Activated T-helper 9 cell treated with anti-CD3 and anti-CD28 coated beads, Interleukin-2, amount 50 U/mL, for 16 hours (primary cell): ENCODE measurements at regions not wholly inside any gene's neighbourhood (a gene's known extent, or its start where the extent isn't known, plus 50 kb on each side); places are given as distances from the start of the nearest gene placed in this dataset.
"Not testable (repeated sequence)": the region's sequence is repeated elsewhere in the genome, so short reads cannot be mapped to it uniquely, and the experiment has no call there.

Experiments used
- DNase-seq: peaks from one replicate; pipeline ENCODE4 v3.0.0-alpha.2; 2020; ENCODE audit warnings: low read depth

DNA sequence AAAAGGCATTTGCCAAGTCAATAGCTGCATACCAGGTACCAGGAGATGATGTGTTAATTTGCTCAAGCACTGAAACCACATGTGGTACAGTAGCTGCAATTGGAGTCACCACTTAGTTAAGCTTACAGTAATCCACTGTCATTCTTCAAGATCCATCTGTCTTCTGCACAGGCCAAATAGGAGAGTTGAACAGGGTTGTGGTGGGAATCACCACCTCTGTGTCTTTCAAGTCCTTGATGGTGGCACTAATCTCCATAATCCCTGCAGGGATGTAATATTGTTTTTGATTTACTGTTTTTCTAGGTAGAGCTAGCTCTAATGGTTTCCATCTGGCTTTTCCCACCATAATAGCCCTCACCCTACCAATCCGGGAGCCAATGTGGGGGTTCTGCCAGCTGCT lies 91.9 kb downstream of the FCRL5 start:
- DNase-seq, result no peak

DNA sequence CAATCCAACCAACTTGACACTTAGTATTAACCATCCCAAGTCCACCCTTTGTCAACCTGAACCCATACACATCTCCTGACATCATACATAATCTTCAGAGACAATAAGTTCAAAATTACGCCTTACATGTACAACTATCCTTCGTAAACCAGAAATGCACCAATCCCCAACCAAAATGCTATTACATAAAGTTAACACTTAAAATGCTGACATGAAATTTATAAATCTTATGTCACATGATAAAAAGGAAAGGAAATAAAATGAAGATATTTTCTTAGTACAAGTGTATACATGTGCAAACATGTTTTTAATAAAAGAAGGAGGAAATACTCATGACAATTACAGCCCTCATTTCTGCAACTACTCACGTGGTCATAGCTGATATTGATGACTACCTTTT lies 95.0 kb downstream of the FCRL5 start:
- no peak for DNase-seq

DNA sequence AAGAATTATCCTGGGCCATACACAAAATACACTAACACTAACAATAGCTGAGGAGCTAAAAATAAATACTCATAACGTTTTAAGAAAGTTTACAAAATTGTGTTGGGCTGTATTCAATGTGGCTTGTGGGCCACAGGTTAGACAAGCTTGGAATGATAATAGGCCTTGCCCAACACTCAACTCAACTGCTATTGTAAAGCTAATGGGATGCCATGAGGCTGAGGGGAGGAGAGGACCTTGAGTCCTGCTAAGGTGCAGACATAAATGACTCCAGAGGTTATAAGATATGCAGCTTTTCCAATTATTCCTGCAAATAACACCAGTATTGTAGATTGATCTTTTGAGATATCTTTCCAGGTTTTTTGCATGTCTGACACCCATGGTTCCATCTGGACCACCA lies 97.0 kb downstream of the FCRL5 start:
- no peak for DNase-seq

DNA sequence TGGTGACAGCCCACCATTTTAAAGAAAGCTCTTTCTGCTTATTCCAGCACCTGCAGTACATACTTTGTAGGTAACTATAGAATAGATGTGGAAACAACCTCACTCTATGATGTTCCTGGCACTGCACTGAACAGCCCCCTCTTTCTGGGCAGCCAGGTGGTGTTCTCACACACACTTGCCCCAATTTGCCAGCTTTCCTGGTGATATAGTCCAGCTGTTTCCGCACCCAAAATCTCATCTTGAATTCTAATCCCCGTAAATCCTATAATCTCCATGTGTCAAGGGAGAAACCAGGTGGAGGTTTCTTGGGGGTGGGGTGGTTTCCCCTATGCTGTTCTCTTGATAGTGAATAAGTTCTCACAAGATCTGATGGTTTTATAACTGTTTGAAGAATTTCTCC lies 102.2 kb downstream of the FCRL5 start:
- DNase-seq, result no peak

DNA sequence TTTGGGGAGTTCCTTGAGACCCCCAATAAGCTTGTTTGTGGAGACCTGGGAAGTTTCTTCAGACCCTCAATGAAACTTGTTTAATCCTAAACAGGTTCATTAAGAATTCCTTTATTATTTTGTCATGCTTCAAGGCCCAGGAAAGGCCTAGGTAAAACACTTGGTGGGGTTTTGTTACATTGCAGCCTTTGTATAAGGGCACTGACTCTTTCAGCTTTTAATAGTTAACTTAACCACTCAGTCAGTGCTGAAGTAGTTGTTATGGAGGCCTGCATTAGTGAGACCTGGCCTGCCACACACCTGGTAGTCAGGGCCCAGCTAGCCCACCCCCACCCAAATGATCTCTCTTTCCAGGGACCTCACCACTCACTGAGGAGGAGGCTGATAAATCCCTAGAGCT lies 103.7 kb downstream of the FCRL5 start:
- DNase-seq, result no peak

DNA sequence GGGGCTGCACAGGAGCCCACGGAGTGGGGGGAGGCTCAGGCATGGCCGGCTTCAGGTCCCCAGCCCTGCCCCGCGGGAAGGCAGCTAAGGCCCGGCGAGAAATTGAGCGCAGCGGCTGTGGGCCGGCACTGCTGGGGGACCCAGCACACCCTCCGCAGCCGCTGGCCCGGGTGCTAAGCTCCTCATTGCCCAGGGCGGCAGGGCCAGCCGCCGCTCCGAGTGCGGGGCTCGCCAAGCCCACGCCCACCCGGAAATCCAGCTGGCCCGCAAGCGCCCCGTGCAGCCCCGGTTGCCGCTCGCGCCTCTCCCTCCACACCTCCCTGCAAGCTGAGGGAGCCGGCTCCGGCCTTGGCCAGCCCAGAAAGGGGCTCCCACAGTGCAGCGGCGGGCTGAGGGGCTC lies 106.0 kb downstream of the FCRL5 start:
- DNase-seq, result not testable (repeated sequence)

DNA sequence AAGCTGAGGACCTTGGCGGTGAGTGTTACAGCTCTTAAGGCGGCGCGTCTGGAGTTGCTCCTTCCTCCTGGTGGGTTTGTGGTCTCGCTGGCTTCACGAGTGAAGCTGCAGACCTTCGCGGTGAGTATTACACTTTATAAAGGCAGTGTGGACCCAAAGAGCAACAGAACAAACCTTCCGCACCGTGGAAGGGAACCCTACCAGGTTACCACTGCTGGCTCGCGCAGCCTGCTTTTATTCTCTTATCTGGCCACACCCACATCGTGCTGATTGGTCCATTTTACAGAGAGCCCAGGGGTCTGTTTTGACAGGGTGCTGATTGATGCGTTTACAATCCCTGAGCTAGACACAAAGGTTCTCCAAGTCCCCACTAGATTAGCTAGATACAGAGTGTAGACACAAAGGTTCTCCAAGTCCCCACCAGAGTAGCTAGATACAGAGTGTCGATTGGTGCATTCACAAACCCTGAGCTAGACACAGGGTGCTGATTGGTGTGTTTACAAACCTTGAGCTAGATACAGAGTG lies 106.6 kb downstream of the FCRL5 start:
- not testable (repeated sequence) for DNase-seq

DNA sequence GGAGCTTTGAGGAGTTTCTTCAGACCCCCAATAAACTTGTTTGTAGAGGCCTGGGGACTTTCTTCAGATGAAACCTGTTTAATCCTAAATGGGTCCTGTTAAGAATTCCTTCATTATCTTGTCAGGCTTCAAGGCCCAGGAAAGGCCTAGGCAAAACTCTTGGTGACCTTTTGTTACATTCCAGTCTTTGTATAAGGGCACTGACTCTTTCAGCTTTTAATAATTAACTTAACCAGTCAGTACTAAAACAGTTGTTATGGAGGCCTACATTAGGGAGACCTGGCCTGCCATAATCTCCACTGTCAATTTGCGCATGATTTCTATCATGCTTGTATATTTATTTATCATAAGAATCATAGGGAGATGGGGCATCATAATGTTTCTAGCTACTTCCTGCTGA lies 110.2 kb downstream of the FCRL5 start:
- no peak for DNase-seq

DNA sequence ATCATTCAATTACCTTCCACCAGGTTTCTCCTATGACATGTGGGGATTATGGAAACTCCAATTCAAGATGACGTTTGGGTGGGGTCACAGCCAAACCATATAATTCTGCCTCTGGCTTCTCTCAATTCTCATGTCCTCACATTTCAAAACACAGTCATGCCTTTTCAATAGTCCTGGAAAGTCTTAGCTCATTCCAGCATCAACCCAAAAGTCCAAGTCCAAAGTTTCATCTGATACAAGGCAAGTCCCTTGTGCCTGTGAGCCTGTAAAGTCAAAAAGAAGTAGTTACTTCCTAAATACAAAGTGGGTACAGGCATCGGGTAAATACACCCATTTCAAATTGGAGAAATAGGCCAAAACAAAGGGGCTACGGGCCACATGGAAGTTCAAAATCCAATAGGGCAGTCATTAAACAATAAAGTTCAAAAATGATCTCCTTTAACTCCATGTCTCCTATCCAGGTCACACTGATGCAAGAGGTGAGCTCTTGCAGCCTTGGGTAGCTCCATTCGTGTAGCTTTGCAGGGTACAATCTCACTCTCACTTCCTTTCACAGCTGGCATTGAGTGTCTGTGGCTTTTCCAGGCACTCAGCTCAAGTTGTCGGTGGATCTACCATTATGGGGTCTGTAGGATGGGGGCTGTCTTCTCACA lies 112.9 kb downstream of the FCRL5 start:
- DNase-seq, result no peak

DNA sequence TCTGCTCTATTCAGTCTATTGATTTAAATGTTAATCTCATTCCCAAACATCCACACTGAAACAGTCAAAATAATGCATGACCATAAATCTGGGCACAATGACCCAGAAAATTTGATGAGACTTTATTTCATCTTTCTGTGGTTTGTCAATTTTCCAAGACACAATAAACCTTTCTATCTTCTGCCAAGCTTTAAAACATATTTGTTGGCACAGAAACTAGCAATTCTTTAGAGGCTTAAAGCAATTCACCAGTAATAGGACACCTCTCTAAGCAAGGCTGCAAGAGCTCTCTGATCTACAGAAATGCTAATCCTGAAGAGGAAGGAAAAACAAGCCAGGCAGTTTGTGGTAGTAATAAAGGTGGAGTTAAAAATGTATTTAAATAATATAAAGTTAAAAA lies 113.7 kb downstream of the FCRL5 start:
- DNase-seq, result no peak

DNA sequence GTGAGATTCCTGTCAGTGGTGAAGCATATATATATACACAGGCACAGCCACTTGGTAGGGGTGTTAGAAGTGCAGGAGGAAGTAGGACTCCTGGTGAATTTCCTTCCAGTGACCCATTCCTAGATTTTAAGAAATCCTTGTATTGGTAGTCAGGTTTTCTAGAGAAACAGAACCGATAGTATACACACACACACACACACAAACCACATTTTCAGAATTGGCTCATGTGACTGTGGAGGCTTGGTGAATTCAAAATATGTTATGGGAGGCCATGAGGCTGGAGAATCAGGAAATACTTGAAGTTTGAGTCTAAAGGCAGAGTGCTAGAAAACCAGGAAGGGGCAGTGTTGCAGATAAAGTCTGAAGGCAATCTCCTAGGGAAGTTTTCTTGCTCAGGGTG lies 114.2 kb downstream of the FCRL5 start:
- DNase-seq, result no peak

DNA sequence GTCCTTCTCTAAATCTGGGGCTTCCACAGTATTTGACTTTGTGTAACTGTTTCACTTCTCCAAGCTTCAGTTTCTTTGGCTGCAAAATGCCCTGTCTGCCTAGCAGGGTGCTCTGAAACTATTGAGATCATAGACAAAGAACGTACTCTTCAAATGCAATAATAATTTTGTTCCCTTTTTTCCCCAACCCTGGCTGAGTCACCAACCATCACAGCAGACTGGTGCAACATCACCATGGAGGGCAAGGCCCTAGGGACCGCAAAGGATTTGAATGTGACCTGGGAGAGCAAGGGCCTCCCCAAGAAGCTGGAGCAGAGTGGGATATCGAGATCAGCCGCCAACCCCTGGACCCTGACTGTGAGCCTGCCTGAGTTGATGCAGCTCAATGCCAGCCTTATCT lies 115.0 kb downstream of the FCRL5 start:
- DNase-seq, result no peak

DNA sequence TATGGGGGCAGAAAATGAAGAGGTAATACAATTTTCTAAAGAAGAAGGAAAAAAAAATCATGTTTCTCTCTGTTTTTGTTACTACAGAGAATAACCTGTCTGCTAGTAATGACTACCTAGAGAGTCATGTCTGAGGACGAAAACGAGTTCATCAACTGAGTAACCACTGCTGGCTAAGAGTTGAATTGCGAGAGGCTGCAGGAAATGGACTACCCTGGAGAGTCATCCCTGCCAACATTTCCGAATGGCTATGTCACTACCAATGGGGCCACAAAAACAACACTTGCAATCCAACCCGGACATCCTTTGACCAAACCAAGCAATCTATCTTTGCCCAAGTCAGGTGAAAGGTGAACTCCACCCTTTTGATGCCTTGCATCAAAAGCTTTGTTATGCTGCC lies 120.6 kb downstream of the FCRL5 start:
- no peak for DNase-seq

DNA sequence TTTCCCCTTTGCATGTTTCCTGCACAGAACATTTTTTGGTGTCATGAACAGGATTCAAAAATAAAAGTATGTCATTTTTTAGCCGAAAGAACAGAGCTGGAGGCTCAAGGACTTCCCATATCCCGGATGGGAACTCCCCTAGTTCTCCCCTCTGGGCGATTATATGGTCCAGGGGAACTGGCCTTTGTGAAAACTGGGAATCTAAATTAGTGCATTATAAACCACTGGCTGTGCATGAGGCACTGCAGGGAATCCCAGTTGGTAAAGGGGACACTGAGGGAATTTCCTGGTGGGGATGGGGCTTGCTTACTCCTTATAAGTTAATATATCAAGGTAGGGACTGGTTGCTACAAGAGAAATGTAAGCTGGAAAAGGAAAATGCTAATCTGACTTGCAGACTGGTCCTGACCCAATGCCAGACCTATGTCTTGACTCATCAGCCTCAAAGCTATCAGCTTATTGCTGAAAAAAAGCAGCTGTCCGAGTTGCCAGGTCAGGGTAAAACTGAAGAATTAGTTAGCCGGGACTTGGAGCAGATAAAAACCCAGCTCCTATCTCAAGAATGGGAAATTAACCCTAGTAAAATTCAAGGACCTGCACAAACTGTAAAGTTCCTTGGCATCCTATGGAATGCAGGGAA lies 122.6 kb downstream of the FCRL5 start:
- DNase-seq, result no peak

DNA sequence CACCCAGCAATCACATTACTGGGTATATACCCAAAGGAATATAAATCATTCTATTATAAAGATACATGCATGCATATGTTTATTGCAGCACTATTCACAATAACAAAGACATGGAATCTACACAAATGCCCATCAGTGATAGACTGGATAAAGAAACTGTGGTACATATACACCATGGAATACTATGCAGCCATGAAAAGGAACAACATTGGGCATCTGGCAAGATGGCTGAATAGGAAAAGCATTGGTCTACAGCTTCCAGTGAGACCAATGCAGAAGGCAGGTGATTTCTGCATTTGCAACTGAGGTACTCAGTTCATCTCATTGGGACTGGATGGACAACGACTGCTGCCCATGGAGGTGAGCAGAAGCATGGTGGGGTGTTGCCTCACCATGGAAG lies 128.6 kb downstream of the FCRL5 start:
- not testable (repeated sequence) for DNase-seq

DNA sequence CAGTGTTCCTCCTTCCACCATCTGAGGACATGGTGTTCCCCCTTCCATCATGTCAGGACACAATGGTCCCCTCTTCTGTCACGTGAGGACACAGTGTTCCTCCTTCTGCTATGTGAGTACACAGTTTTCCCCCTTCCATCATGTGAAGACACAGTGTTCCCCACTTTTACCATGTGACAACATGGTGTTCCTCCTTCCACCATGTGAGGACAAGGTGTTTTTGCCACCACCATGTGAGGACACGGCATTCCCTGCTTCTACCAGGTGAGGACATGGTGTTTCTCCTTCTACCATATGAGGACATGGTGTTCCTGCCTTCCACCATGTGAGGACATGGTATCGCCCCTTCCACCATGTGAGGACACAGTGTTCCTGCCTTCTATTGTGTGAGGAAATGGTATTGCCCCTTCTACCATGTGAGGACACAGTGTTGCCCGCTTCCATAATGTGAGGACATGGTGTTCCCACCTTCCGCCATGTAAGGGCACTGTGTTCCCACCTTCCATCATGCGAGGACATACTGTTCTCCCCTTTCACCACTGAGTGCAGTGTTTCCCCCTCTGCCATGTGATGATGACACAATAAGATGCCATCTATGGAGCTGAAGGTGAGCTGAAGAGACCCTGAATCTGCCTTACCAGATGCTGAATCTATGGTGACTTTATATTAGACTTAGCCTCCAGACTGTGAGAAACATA lies 132.3 kb downstream of the FCRL5 start:
- no peak for DNase-seq

DNA sequence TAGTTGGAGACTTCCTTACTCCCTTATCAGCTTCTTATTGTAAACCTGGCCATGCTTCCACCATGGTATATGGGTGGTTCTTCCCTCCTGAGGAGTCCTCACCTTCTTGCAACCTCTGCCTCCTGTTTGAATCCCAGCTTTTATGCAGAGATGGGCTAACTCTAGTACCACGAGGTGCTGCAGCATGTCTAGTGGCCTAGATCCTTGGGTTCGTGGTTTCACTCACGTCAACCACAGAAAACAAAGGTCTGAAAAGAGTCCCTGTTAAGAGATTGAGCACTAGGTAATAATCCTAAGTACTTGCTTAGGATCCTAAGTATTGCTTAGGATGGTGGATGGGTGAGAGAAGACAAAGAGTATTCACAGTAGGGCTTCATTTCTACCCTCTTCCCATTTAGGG lies 133.7 kb downstream of the FCRL5 start:
- DNase-seq, result no peak

DNA sequence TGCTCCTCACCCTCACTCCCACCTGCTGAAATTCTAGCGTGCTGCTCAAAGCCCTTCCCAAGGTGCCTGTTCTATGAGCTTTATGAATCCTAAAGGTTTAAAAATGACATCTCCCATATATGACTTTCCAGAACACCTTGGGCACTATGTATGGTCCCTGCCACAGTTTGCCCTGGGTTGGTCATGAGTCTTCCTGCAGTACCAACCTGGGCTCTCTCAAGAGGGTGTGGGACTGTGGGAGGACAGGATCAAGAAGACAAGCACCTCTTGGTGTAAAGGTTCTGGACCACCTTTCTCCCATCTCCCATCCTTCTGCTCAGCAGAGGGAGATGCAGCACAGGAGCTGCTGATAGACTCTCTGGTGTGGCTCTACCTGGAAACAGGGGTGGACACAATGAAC lies 134.1 kb downstream of the FCRL5 start:
- no peak for DNase-seq

DNA sequence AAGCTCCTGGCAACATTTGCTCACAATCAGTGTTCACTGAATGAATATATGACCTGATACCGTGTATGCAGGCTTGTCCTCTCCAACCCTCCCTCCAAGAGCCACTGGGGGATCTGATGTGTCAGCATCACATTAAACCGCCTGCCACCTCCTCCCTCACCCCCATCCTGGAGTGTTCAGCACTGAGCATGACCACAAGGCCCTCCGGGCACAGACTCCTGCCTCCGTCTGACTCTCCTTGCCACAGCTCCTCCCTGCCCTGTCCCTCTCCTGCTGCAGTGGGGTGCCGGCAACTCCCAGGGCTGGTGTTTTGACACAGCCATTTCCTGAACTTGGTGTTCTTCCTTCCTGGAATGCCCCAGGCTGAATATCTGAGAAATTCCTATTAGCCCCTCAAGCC lies 136.7 kb downstream of the FCRL5 start:
- no peak for DNase-seq

DNA sequence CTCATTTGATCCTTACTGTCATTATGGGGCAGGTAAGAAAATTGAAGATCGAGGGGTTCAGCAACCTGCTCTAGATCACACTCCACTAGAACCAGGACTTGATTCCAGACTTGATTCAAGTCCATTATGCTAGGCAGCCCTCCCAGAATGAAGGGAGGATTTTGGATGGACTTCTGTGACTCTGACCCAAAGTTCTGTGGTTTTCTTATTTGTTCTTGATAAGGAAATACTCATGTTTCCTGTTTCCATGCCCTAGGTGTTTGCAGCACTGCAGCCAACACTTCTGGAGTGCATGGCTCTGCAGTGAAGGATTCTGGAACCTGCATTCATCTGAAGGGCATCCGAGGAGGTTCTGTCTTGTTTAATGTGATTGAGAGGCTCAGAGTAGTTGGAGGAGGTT lies 140.0 kb downstream of the FCRL5 start:
- DNase-seq, result no peak

DNA sequence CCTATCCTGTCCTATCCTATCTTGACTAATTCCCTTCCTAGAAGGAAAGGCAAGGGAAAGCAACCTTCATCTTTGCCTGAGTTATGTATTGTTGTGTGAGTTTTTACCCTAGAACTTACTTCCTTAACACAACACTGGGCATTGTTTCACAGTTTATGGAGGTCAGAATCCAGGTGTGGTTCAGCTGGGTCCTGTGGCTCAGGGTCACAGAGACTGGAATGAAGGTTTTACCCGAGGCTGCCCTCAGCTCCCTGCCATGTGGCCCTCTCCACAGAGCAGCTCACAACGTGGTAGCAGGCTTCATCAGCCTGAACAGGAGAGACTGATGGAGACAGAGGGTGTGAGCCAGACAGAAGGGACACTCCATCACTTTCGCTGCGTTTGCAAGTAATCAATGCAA lies 140.5 kb downstream of the FCRL5 start:
- no peak for DNase-seq

DNA sequence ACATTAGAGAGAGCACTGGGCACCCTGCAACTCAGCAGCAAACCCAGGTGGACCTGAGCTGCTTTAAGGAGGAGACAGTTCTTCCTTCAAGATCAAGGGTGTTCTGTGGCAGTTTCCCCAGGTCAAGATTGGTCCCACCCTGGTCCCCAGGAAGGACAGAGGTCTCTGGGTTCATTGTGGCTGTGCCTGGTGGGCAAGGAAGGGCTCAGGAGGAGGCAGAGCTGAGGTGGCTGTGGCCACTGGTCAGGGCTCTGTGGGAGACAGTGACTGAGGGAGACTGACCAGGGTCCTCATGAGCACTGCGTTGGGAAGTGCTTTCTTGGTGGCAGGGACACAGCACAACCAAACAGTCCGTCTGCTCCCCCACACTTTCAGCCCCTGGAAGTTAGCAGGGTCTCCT lies 141.3 kb downstream of the FCRL5 start:
- DNase-seq, result no peak

DNA sequence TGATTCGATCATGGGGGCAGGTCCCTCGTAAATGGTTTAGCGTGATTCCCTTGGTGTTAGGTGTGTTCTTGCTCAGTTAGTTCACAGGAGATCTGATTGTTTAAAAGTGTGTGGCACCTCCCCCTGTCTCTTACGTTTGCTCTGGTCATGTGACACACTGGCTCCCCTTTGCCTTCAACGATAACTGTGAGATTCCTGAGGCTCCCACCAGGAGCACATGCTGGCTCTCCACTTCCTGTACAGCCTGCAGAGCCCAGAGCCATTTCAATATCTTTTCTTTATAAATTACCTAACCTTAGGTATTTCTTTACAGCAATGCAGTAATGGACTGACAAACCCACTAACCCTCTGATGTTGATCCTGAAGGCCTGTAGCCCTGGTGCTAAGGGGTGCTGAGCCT lies 141.9 kb downstream of the FCRL5 start:
- DNase-seq, result no peak

DNA sequence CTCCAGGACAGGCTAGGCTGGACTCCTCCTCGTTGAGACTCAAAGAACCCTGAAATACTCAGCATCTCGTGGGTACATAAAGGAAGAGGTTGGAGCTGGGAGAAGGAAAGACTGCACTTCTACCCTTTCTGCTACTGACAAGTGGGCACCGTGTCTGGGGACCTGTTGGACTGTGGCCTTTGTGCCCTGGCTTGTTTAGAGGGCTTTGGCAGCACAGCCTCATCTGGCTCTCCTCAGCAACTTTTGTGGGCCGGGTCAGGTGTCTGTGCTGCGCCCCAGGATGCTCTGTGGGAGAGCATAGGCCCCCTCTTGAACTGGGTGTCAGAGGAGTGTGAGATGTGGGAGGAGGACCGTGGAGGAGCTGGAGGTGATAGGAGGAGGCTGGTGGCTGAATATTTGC lies 142.4 kb downstream of the FCRL5 start:
- no peak for DNase-seq
